ENCODE measurements at regions not wholly inside any gene's neighbourhood (a gene's known extent, or its start where the extent isn't known, plus 50 kb on each side); places are given as distances from the start of the nearest gene placed in this dataset.
A peak's percentile ranks its signal among the peaks of the same experiment; 100 is the strongest.
"Not testable (repeated sequence)": the region's sequence is repeated elsewhere in the genome, so short reads cannot be mapped to it uniquely, and the experiment has no call there.

DNA sequence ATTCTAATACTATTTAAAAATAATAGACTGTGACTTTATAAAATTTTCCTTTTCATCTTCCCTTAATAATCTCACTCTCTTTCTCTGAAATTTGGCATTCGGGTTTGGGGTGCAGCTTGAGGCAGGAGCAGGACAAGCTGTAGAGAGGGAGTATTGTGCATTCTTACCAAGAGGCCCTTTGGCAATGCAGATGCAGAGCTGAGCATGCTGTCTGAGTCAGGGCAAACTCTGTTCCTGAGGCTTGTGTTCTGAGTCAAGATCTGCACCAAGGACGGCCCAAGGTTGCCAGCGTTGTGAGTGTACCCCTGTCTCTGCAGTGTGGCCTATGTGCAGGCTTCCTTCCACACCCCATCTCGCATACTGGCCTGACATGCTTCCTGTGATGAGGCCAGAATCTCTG, 343.8 kb upstream of the FRG2C start:
- DNase-seq (ENCODE audit: low spot score), result no peak

DNA sequence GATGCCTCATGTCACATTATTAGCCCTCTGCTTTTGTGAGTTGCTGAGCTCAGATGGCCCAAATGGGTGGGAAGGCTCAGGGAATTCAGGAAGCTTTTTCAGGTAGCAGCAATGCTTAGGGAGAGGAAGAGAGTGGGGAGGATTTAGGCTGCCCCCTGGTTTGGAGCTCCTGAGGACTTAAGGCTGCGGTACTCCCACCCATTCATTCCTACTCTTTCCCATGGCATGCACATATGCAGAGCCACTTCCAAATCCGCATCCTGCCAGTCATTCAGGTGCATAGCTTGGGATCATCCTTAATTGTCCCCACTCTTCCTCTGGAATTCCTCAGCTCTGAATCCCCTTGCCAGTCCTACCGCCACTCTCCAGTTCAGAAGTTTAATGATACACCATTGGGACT, 343.1 kb upstream of the FRG2C start:
- no peak for DNase-seq (ENCODE audit: low spot score)

DNA sequence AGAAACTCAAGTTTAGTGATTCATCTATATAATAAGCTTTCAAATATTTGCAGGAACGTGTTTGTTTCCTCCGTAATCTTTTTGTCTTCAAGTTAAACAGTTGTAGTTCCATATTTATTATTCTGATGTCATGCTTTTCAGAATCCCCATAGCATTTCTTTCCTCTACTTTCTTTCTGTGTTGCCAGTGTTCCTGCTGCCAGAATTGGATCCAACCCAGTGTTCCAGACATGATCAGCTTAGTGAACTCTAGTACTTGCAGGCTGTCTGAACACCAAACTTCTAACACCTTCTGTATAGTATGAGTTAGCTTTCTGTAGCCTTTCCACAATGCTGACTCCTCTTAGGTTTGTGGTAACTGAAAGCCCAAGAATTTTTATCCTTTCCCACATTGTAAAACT, 340.2 kb upstream of the FRG2C start:
- DNase-seq (ENCODE audit: low spot score), result not testable (repeated sequence)

DNA sequence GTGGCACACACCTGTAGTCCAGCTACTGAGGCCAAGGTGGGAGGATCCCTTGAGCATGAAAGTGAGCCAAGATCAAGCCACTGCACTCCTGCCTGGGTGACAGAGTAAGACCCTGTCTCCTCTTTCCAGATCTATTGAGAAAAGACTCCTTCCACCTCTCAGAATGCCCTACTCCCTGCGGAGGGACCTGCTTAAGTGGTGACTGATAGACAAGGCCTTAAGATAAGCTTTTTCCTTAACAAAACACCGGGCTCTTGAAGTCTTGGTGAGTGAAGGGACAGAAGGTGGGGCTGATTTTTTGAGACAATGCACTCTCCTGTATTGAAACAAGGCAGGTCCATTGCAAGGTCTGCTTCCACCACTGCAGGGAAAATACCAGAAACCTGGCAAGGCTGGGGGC, 338.4 kb upstream of the FRG2C start:
- no peak for DNase-seq (ENCODE audit: low spot score)

DNA sequence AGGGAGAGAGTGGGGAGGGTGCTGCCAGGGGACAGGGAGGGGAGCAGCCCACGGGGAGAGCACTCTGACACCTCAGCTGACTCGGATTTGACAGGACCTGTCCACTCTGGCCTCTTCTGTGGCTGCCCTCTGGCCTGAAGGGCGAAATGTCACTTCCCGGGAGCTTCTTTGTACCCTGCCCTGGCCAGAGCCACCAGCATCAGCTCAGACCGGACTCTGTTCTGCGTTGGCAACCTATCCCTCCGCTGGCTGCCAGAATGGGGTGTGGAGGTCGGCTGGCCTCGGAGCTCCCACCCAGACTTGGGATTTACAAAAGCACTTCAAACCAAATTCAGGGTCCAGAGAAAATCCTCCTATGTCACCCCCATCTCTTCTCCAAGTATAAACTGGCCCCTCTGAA, 336.7 kb upstream of the FRG2C start:
- DNase-seq (ENCODE audit: low spot score), result no peak

DNA sequence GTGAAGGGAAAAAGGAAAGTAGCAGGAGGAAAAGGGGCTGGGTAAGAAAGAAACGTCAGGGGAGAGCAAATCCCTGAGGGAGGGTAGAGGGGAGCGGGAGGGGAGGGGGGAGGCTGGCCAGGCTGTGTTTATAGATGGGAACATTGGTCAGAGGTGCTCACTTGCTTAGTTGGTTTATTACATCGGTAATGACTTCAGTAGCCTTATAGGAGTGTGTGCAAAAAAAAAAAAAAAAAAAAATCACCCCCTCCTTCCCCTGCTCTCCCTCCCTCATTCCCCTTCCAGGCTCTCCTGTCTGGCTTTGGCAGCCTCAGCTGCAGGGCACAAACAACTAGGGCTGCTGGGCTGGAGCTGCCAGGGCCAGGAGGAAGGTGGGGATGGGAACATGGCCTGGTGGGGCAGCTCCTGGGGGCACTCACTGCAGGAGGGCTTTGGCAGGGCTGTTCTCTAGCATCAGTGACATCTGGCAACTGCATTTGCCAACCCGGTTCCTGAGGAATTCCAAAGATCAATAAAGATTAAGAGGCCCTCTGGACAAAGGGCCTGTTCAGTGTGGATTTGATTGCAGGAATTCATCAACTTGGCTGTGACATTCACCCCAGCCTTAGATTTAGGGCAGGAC, 334.5 kb upstream of the FRG2C start:
- no peak for DNase-seq (ENCODE audit: low spot score)

DNA sequence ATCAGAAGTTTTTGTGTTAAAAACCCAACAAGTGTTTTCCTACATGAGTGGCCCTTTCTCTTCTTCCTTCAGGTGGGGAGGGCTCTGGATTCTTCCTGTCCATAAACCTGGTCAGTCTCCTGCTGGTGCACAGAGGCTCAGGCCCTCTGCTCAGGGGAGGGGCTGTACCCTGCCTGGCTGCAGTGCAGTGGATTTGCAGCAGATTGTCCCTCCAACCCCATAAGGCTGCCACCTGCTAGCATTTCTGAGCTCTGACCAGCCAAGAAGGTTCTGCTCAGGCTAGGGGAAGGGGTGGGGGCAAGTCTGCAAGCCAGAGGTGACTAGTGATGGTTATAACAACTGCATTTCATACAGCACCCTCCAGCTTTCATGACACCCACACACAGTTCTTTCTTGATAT, 333.7 kb upstream of the FRG2C start:
- not testable (repeated sequence) for DNase-seq (ENCODE audit: low spot score)

DNA sequence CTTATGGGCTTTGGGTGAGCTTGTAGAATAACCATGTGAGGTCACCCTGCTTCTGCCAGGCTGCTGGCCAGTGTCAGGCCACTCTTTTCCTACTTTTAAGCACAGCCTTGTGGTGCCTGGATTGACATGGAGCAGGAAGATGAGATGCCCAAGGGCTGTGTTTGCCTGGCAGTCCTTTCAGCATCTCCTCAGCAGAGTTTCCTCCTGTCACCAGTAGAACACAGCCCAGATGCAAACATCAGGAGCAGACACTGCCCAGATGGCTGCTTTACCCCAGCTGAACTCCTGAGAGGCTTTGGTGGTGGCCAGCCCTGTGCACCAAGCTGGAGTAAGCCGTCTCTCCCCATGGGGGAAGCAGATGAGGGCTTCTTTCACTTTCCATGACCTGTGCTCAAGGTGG, 332.0 kb upstream of the FRG2C start:
- not testable (repeated sequence) for DNase-seq (ENCODE audit: low spot score)

DNA sequence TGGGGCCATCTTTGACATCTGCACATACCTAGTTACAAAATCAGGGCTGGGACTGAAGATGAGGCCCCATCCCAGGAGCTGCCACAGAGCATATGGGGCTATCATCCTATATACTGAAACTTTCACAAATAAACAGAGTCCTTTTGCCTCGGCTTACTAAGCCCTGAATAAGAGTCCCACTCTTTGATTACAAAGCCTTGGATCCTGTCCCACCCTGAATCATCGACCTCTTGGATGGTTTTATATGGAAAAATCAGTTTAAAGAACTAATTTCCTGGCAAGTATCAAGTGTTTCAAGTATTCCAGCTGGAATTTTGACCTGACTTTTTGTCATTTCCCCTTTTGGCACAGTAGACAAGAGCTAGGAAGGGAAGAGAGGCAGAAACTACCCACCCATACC, 331.3 kb upstream of the FRG2C start:
- no peak for DNase-seq (ENCODE audit: low spot score)

DNA sequence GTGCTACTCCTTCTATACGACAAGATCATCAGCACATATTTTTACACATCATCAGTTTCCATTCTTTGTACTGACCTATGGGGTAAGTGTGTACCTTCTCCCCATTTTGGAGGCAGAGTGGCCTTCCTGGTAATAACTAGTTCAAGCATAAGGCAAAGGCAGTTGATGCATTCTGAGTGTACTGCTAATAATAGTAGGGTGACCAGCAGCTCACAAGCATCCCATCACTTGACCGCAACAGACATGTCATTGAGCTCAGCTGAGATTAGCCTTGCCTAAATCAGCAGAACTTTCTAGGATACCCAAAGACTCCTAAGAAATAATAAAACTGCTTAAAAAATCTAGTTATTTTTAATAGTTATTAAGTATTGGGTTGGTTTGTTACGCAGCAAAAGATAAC, 329.8 kb upstream of the FRG2C start:
- no peak for DNase-seq (ENCODE audit: low spot score)

DNA sequence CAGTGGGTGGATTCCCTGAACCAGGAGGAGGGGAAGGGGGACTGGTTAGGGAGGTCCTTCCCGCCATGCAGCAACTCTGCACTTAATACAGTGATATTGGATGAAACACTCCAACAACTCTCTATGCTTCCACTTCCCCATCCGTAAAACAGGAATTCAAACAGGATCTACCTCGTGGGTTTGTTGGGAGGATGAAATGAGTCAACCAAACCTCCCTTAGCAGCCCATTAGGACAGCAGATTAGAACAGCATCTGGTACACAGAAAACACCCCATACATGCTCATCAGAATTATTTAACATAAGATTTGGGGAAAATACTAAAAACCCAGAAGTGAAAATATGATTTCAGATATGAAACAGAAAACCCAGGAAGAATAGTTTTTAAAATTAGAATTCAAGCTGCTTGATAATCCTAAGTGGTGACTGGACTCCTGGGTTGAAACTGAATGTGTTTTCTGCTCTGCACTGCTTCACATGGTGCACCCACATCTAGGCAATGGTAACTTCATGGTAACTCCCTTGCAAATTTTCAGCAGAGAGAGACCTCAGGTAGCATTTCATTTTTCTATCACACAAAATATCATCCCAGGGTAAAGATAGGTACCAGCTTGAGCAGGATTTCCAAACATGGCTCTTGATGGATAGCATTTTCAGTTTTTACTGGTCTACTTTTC, 326.8 kb upstream of the FRG2C start:
- DNase-seq (ENCODE audit: low spot score), result no peak

DNA sequence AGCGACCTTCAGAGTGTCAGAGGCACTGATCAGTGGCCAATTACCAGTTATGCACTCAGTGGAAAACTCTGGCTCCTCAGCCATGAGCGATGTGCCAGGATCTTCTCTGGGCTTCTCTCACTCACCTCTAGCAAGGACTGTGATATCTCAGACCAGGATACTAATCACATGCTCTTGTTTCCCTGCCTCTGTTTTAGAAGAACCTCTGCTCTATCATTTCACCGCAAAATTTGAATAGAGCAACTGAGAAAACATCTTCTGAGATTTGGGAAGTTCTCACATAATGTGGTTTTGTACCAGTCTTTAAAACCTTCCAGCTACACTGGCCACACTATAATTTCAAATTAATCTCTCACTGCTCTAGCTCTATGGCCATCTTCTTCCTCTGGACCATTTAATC, 325.8 kb upstream of the FRG2C start:
- DNase-seq (ENCODE audit: low spot score), result no peak

DNA sequence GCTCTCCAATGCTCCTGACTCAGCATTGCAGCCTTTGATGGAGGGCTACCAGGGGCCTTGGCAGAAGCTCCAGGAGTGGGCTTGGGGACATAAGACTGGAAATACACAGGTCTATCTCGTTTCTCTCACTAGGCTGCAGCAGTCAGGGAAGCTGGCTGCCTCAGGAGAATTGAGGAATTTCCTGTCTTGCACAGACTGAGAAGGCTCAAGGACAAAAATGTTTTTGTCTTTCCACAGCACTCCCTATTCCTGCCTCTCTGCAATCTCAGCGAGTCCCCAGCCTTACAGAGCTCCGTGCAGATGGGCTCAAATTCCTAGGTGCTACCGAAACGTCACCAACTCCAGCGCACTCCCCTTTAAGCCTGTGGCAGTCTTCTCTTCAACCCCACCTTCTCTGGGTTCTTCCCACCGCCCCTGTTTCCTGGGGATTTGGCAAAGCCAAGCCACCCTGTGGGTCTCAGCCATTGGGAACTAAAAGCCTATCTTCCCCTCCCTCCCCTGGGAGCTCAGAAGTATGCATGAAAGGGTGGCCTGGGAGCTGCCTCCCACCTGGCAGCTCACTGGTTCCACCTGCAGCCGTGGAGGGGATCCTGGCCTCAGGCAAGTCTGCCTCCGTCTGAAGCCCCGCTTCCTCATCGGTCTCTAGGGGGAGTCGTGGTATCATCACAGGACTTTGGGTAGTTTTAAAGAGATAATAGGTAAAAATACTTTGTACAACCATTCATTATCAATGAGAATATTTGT, 322.6 kb upstream of the FRG2C start:
- peak; percentile 39 for DNase-seq (ENCODE audit: low spot score)

DNA sequence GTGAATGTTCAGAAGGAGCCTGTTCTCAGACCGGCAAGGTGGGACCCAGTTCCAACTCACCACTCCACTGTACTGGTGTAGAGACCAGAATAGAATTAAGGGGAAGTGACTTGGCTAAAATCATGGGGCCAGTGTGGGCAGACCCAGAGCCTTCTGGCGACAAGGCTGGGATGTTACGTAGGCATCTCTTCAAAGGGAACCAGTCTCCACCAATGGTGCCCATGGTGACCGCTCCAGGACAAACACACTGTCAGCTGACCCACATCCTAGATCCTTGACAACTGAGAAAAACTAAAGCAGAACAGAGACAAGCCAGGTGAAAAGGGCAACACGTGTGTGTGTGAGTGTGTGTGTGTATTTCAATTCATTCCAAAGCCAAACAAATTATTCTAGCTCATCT, 321.7 kb upstream of the FRG2C start:
- no peak for DNase-seq (ENCODE audit: low spot score)

DNA sequence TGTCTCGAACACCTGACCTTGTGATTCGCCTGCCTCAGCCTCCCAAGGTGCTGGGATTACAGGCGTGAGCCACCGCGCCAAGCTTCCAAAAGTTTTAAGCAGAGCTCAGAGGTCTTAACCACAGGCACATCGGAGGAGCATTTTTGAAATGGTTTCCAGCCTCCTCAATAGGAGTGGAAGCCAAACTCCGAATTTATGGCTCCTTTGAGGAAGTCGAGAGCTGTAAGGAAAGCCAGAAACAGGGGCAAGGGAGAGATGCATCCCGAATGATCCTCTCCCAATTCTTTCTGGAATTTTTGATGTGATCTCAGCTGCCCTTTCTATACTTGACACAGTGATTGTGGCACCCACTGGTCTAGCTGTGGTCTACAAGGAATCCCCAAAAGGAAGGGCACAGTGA, 313.6 kb upstream of the FRG2C start:
- not testable (repeated sequence) for DNase-seq (ENCODE audit: low spot score)

DNA sequence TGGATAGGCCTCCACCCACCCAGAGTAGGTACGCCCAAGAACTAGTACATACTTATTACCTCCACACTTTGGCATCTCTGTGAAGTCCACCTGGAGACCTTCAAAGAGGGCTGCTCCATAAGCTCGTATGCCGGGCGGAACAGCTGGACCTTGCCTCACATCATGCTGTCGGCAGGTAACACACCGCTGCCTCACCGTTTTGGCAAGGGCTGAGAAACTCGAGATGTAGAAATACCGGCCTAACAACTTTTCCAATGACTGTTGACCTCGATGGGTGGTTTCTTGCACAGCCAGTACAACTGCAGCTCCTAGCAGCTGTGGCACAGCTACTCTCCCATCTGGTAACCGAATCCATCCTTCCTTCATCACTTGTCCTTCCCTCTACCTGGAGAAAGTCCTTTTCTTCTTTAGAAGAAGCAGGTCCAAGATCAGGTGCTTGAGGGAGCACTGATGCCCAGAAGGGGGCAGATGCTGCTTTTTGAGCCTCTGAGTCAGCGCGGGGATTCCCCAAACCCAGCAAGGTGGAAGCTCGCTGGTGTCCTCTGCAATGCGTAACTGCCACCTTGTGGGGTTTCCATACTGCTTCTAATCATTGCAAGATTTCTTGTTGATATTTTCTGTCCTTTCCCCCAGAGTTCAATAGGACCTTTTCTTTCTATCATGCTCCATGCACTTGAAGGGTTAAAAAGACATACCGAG, 301.9 kb upstream of the FRG2C start:
- not testable (repeated sequence) for DNase-seq (ENCODE audit: low spot score)

DNA sequence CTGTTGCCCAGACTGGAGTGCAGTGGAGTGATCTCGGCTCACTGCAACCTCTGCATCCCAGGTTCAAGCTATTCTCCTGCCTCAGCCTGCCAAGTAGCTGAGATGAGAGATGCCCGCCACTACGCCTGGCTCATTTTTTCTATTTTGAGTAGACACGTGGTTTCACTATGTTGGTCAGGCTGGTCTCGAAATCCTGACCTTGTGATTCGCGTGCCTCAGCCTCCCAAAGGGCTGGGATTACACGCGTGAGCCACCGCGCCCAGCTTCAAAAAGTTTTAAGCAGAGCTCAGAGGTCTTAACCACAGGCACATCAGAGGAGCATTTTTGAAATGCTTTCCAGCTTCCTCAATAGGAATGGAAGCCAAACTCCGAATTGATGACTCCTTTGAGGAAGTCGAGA, 291.2 kb upstream of the FRG2C start:
- DNase-seq (ENCODE audit: low spot score), result not testable (repeated sequence)

DNA sequence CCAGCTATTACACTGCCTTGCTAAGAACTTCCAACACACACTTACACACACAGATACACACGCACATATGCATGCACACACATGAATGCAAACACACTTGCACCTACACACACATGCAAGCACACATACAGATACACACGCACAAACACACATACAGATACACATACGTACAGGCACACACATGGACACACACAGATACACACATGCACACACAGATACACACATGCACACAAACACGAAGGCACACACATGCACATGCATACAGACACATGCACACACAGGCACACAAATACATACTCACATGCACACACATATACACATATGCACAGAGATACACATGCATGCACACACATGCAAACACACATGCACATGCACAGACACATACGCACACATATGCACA, 284.3 kb upstream of the FRG2C start:
- DNase-seq (ENCODE audit: low spot score), result not testable (repeated sequence)

DNA sequence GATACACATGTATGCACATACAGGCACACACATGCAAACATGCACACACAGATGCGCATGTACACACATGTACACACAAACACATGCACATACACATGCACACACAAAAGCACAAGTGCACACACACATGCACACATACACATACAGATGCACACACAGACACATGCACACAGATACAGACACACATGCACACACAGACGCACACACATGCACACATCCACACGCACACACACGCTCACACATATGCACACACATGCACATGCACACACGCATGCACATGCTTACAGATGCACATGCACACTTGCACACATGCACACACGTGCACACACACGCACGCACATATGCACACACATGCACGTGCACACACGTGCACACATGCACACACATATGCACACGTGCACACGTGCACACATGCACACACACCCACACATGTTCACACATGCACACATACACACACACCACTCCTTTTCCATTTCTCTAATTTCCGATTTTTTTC, 283.8 kb upstream of the FRG2C start:
- no peak for DNase-seq (ENCODE audit: low spot score)

DNA sequence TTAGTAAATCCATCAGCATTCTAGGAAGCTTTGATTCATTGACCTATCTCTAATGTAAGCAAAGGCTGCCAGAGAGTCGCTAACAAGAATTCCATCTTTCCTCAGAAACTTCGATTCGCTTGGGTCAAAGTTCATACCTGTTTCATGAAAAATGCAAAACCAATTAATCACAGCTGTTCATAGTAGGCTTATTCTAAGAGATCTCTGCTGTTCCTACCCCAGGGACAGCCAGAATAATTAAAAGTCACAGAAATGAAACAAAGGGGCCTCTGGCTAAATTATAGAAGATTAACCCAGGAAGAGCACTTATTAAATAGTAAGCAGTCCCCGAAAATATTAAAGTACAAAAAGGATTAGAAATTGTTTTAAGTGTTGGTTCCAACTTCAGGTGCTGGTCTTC, 280.1 kb upstream of the FRG2C start:
- DNase-seq (ENCODE audit: low spot score), result not testable (repeated sequence)

DNA sequence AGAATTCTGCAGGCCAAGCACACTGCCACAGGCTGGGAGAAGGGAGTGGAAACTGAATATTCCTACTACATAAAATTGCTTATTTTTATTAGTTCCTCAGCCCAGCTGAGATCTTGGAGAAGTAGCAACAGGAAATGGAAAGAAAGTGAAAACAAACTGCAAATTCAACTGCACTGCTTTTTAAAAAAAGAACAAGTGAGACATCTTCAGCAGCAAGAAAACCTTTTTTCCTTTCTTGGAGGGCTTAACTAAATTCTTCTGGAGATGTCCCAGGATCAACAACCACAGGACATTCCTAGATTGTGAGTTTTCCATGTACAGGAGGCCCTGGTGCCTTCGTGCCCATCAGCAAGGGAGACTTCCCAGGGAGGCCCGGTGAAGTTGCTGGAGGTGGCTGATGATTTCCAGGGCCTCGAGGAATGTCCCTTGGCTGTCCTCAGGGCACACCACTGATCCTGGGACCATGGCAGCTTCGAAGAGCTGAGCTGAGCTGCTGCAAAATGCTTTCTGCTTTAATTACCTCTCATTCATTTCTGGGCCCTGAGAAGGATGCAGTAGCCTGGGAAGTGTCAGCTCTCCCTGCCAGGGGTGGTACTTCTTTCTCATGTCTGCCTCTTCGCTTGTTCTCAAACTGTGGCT, 275.5 kb upstream of the FRG2C start:
- not testable (repeated sequence) for DNase-seq (ENCODE audit: low spot score)

DNA sequence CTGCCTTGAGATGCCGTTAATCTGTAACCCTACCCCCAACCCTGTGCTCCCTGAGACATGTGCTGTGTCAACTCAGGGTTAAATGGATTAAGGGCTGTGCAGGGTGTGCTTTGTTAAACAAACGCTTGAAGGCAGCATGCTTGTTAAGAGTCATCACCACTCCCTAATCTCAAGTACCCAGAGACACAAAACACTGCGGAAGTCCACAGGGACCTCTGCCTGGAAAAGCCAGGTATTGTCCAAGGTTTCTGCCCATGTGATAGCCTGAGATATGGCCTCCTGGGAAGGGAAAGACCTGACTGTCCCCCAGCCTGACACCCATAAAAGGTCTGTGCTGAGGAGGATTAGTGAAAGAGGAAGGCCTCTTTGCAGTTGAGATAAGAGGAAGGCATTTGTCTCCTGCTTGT, 270.8 kb upstream of the FRG2C start:
- not testable (repeated sequence) for DNase-seq (ENCODE audit: low spot score)
